Fibroblast of villous mesenchyme (primary cell): ENCODE measurements at regions not wholly inside any gene's neighbourhood (a gene's known extent, or its start where the extent isn't known, plus 50 kb on each side); places are given as distances from the start of the nearest gene placed in this dataset.
"Not testable (repeated sequence)": the region's sequence is repeated elsewhere in the genome, so short reads cannot be mapped to it uniquely, and the experiment has no call there.

Experiments used
- DNase-seq: peaks from one replicate; pipeline ENCODE4 v3.0.0-alpha.2; 2010; ENCODE audit warnings: low read depth
- H3K4me3 ChIP-seq: 2 replicates; pipeline ENCODE4 v1.5.1; 2011; ENCODE audit warnings: low read depth, mild to moderate bottlenecking, low read length

DNA sequence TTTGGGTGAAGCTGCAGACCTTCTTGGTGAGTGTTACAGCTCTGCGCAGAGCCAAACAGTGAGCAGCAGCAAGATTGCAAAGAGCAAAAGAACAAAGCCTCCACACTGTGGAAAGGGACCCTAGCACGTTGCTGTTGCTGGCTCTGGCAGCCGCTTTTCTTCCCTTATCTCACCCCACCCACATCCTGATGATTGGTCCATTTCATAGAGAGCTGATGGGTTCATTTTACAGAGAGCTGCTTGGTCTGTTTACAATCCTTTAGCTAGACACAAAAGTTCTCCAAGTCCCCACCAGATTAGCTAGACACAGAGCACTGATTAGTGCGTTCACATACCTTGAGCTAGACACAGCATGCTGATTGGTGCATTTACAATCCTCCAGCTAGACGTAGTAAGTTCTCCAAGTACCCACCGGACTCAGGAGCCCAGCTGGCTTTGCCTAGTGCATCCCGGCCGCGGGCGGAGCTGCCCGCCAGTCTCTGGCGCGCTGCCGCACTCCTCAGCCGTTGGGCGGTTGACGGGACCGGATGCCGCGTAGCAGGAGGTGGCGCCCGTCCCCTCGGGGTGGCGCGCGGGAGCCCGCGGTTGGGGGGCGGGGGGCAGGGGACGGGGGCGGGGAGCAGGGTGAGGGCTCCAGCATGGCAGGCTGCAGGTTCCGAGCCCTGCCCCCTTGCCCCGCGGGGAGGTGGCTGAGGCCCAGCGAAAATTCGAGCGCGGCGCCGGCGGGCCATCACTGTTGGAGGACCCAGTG is 201.4 kb upstream of the C1QTNF3 start:
- H3K4me3 ChIP-seq: peak overlapping the region; percentile 41
- DNase-seq: peak; percentile 57

- not testable (repeated sequence) for DNase-seq
- H3K4me3 ChIP-seq: peak overlapping the region; percentile 41
Observed at GRCh38 chr5:34245032-34245394, 202.0 kb upstream of the C1QTNF3 start.

DNA sequence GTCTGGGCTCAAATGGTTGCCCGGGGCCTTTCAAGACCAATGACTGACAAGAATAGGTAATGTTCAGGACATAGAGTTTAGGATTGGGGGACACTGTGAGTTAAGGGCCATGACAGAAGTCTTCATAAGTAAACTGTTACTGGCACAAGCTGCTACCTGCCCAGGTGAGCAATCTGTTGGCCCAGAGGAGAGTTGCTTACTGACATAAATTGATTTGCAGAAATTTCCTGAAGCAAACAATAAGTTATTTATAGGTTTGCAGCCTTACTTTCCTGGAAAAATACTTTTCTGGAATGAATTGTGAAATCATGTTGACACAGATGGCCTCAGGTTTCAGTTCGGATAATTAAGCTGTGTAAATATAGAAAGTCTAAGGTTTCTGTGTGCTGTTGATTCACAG is 202.8 kb upstream of the C1QTNF3 start:
- H3K4me3 ChIP-seq: not testable (repeated sequence)
- peak; percentile 24 for DNase-seq

- H3K4me3 ChIP-seq, DNase-seq: not testable (repeated sequence)
Observed at GRCh38 chr5:34258598-34258997, 215.6 kb upstream of the C1QTNF3 start.

GRCh38 chr5:34261020-34261419 is 218.0 kb upstream of the C1QTNF3 start:
- not testable (repeated sequence) for H3K4me3 ChIP-seq, DNase-seq

- not testable (repeated sequence) for H3K4me3 ChIP-seq, DNase-seq
Observed at GRCh38 chr5:34266151-34266550, 223.1 kb upstream of the C1QTNF3 start.

- DNase-seq, H3K4me3 ChIP-seq: not testable (repeated sequence)
Observed at GRCh38 chr5:34296759-34297158, 253.7 kb upstream of the C1QTNF3 start.

GRCh38 chr5:34329201-34329600 is 286.2 kb upstream of the C1QTNF3 start:
- not testable (repeated sequence) for DNase-seq, H3K4me3 ChIP-seq

DNA sequence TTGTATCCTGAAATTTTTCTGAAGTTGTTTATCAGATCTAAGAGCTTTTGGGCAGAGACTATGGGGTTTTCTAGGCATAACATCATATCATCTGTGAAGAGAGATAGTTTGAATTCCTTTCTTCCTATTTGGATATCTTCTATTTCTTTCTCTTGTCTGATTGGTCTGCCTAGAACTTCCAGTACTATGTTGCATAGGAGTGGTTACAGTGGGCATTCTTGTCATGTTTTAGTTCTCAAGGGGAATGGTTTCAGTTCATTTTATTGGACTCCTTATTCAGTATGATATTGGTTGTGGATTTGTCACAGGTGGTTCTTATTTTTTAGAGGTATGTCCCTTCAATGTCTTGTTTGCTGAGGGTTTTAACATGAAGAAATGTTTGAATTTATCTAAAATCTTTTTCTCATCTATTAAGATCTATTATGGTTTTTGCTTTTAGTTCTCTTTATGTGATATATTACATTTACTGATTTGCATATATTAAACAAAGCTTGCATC is 286.6 kb upstream of the C1QTNF3 start:
- not testable (repeated sequence) for DNase-seq, H3K4me3 ChIP-seq

DNA sequence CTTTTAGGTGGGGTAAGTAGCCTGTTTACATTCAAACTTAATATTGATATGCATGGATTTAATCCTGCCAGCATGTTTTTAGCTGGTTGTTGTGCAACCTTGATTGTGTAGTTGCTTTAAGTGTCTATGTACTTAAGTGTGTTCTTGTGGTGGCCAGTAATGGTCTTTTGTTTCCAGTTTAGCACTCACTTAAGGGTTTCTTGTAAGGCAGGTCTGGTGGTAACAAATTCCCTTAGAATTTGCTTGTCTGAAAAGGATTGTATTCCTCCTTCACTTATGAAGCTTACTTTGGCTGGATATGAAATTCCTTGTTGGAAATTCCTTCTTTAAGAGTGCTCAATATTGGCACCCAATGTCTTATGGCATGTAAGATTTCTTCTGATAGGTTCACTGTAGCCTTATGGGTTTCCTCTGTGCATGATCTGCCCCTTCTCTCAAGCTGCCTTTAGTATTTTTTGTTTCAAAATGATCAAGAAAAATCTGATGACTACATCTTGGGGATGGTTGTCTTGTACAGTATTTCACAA is 289.0 kb upstream of the C1QTNF3 start:
- H3K4me3 ChIP-seq, DNase-seq: not testable (repeated sequence)

DNA sequence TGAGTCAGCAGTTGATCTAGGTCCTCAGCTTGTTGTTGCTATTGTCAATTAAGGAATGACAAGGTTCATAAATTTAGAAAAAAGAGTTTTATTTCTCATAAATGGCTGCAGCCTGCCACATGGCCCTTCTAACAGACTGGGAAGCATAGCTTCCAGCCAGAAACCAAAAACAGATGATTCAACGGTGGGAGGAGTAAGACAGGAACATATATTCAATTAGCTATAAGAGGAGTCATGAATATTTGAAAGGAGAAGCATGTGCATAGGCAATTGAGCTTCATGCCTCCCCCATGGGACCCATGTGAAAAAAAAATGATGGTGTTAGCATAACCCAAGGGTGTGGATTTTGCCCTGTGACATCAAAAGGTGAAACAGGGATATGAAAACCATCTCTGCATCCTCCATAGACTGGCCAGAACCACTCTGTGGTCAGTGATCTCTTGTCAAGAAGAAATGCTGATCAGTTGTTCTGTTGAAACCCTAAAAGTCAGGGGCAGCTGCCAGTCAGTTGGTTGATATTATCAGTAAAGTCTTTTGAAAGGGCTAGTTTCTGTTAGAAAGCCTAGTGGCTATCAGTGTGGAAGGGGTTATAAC is 296.5 kb upstream of the C1QTNF3 start:
- not testable (repeated sequence) for H3K4me3 ChIP-seq, DNase-seq

DNA sequence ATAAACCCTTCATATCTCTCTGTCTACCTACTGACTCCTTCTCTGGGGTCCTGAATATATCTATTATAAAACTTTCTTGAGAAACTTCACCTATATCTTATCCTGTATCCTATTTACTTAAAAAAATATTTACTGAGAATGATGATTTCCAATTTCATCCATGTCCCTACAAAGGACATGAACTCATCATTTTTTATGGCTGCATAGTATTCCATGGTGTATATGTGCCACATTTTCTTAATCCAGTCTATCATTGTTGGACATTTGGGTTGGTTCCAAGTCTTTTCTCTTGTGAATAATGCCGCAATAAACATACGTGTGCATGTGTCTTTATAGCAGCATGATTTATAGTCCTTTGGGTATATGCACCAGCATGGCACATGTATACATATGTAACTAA is 301.7 kb upstream of the RAI14 start:
- H3K4me3 ChIP-seq, DNase-seq: not testable (repeated sequence)

- not testable (repeated sequence) for DNase-seq, H3K4me3 ChIP-seq
Observed at GRCh38 chr5:34371417-34371816, 284.7 kb upstream of the RAI14 start.

- not testable (repeated sequence) for DNase-seq, H3K4me3 ChIP-seq
Observed at GRCh38 chr5:34371817-34372216, 284.3 kb upstream of the RAI14 start.

DNA sequence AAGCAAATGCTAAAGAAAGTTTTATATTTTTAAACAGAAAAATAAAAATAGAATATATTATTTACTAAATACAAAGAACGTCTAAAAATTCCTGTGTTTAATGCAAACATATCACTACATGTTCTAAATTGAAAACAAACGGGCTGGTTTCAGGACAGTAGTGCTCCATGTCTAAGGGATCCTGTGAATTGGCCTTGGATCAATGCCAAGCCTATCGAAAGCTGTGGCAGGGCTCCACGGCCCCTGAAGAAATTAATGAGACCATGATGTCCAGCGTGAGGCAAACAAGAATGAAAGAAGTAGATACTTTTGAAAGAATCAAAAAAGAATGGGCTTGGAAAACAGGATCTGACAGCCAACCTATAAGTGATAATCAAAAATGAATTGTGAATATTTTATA is 283.4 kb upstream of the RAI14 start:
- H3K4me3 ChIP-seq, DNase-seq: not testable (repeated sequence)

DNA sequence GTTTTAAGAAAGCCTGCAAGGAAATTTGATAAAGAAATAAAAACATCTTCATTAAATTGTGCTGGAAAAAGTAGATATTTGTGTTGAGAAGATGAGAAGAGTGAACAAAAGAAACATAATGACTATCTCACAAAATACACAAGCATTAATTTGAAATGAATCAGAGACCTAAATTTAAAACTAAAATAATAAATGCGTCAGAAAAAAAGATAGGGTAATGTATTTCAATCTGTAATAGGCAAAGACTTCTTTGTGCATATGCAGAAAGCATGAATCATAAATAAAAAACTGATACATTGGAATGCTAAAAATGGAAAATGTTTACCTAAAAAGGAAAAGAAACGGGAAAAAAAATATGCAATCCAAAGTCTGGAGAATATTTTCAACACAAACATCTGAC is 278.5 kb upstream of the RAI14 start:
- H3K4me3 ChIP-seq, DNase-seq: not testable (repeated sequence)

DNA sequence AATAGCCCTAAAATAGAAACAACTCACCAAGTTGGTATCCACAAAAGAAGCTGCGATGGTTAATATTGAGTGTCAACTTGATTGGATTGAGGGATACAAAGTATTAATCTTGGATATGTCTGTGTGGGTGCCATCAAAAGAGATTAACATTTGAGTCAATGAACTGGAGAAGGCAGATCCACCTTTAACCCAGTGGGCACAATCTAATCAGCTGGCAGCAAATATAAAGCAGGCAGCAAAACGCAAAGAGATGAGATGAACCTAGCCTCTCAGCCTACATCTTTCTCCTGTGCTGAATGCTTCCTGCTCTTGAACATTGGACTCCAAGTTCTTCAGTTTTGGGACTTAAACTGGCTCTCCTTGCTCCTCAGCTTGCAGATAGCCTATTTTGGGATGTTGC is 277.6 kb upstream of the RAI14 start:
- not testable (repeated sequence) for H3K4me3 ChIP-seq, DNase-seq

GRCh38 chr5:34388754-34389153 is 267.4 kb upstream of the RAI14 start:
- not testable (repeated sequence) for DNase-seq, H3K4me3 ChIP-seq
